RPMI7951 (cell line): ENCODE measurements at regions not wholly inside any gene's neighbourhood (a gene's known extent, or its start where the extent isn't known, plus 50 kb on each side); places are given as distances from the start of the nearest gene placed in this dataset.

Source experiments
- DNase-seq: peaks from one replicate; pipeline ENCODE4 v3.0.0-alpha.2; 2012; ENCODE audit warnings: low read depth

GRCh38 chr15:69576948-69577351 lies 124.3 kb downstream of the RPLP1 start:
- DNase-seq, result no peak

GRCh38 chr15:69577397-69577796 lies 124.8 kb downstream of the RPLP1 start:
- no peak for DNase-seq

- no peak for DNase-seq
Measured at GRCh38 chr15:69578252-69578651, 125.6 kb downstream of the RPLP1 start.

- DNase-seq, result peak; percentile 87
Measured at GRCh38 chr15:69578787-69579583, 126.4 kb downstream of the RPLP1 start.

GRCh38 chr15:69579950-69580618 lies 127.5 kb downstream of the RPLP1 start:
- no peak for DNase-seq

GRCh38 chr15:69583626-69584025 lies 131.0 kb downstream of the RPLP1 start:
- no peak for DNase-seq

- no peak for DNase-seq
Measured at GRCh38 chr15:69585937-69586336, 133.3 kb downstream of the RPLP1 start.

GRCh38 chr15:69586721-69587120 lies 134.1 kb downstream of the RPLP1 start:
- DNase-seq, result no peak

- no peak for DNase-seq
Measured at GRCh38 chr15:69587723-69588426, 135.3 kb downstream of the RPLP1 start.

- DNase-seq, result no peak
Measured at GRCh38 chr15:69590201-69590710, 137.6 kb downstream of the RPLP1 start.

GRCh38 chr15:69590932-69591524 lies 138.4 kb downstream of the RPLP1 start:
- no peak for DNase-seq

GRCh38 chr15:69591905-69592508 lies 139.4 kb downstream of the RPLP1 start:
- DNase-seq, result no peak

GRCh38 chr15:69592954-69593353 lies 140.3 kb downstream of the RPLP1 start:
- no peak for DNase-seq

GRCh38 chr15:69593488-69593887 lies 140.9 kb downstream of the RPLP1 start:
- no peak for DNase-seq

GRCh38 chr15:69593981-69594966 lies 141.7 kb downstream of the RPLP1 start:
- DNase-seq, result peak; percentile 90

GRCh38 chr15:69595009-69595791 lies 142.6 kb downstream of the RPLP1 start:
- DNase-seq, result peak; percentile 85

- no peak for DNase-seq
Measured at GRCh38 chr15:69597061-69597592, 144.5 kb downstream of the RPLP1 start.

GRCh38 chr15:69599271-69599670 lies 146.7 kb downstream of the RPLP1 start:
- DNase-seq, result no peak

GRCh38 chr15:69600556-69601085 lies 148.0 kb downstream of the RPLP1 start:
- no peak for DNase-seq
